Trophoblast cell (in vitro differentiated cells and primary cell): ENCODE measurements at regions not wholly inside any gene's neighbourhood (a gene's known extent, or its start where the extent isn't known, plus 50 kb on each side); places are given as distances from the start of the nearest gene placed in this dataset.

Experiments
- DNase-seq, 2 donors: peaks; one replicate each; pipeline ENCODE4 v3.0.0-alpha.2; 2016
- H2AFZ ChIP-seq: 2 replicates; pipeline ENCODE4 v1.6.1; 2013; ENCODE audit warnings: low read length, moderate library complexity, mild to moderate bottlenecking; ENCODE audit not compliant: insufficient read depth, poor library complexity
- H2AK5ac ChIP-seq: 2 replicates; pipeline ENCODE4 v1.6.1; 2013; ENCODE audit warnings: mild to moderate bottlenecking, low read length
- H2BK120ac ChIP-seq: 2 replicates; pipeline ENCODE4 v1.6.1; 2013; ENCODE audit warnings: low read length, mild to moderate bottlenecking, moderate library complexity; ENCODE audit not compliant: insufficient read depth, poor library complexity
- H2BK12ac ChIP-seq: 2 replicates; pipeline ENCODE4 v1.6.1; 2013; ENCODE audit warnings: mild to moderate bottlenecking, low read length, moderate library complexity
- H2BK5ac ChIP-seq: 2 replicates; pipeline ENCODE4 v1.6.1; 2013; ENCODE audit warnings: low read length, low read depth, moderate library complexity, mild to moderate bottlenecking; ENCODE audit not compliant: poor library complexity
- H3K14ac ChIP-seq: 2 replicates; pipeline ENCODE4 v1.6.1; 2013; ENCODE audit warnings: mild to moderate bottlenecking, low read length
- H3K18ac ChIP-seq: 2 replicates; pipeline ENCODE4 v1.6.1; 2013; ENCODE audit warnings: mild to moderate bottlenecking, low read length
- H3K23ac ChIP-seq: 2 replicates; pipeline ENCODE4 v1.6.1; 2013; ENCODE audit warnings: low read length
- H3K27ac ChIP-seq: 2 replicates; pipeline ENCODE4 v1.5.1; 2013; ENCODE audit warnings: low read depth, mild to moderate bottlenecking, inconsistent platforms, low read length, moderate library complexity
- H3K27me3 ChIP-seq: 2 replicates; pipeline ENCODE4 v1.6.1; 2013; ENCODE audit warnings: inconsistent platforms, mild to moderate bottlenecking, low read length, moderate library complexity; ENCODE audit not compliant: insufficient read depth
- H3K36me3 ChIP-seq, 2 experiments: 1 replicate in 1 of 2; 2 replicates in 1 of 2; pipeline ENCODE4 v1.6.1; 2013; ENCODE audit warnings: low read length in 2 of 2, mild to moderate bottlenecking in 2 of 2, moderate library complexity in 1 of 2; ENCODE audit not compliant: insufficient read depth in 2 of 2, control insufficient read depth in 1 of 2
- H3K4ac ChIP-seq: 2 replicates; pipeline ENCODE4 v1.6.1; 2013; ENCODE audit warnings: low read depth, mild to moderate bottlenecking, low read length, moderate library complexity
- H3K4me1 ChIP-seq, 2 experiments: 1 replicate in 1 of 2; 2 replicates in 1 of 2; pipeline ENCODE4 v1.6.1; 2013; ENCODE audit warnings: low read length in 2 of 2, mild to moderate bottlenecking in 2 of 2, moderate library complexity in 1 of 2; ENCODE audit not compliant: insufficient read depth in 2 of 2, control insufficient read depth in 1 of 2
- H3K4me2 ChIP-seq: 2 replicates; pipeline ENCODE4 v1.6.1; 2013; ENCODE audit warnings: inconsistent platforms, mild to moderate bottlenecking, low read length, moderate library complexity
- H3K4me3 ChIP-seq: 2 replicates; pipeline ENCODE4 v1.5.1; 2013; ENCODE audit warnings: mild to moderate bottlenecking, low read depth, low read length, inconsistent platforms
- H3K79me1 ChIP-seq: one replicate; pipeline ENCODE4 v1.6.1; 2013; ENCODE audit warnings: low read length
- H3K79me2 ChIP-seq: 2 replicates; pipeline ENCODE4 v1.6.1; 2013; ENCODE audit warnings: low read length, mild to moderate bottlenecking; ENCODE audit not compliant: control insufficient read depth, insufficient read depth, poor library complexity
- H3K9ac ChIP-seq: 2 replicates; pipeline ENCODE4 v1.6.1; 2013; ENCODE audit warnings: mild to moderate bottlenecking, low read length
- H3K9me3 ChIP-seq: 2 replicates; pipeline ENCODE4 v1.6.1; 2013; ENCODE audit warnings: low read depth, mild to moderate bottlenecking, control low read depth, inconsistent platforms, low read length; ENCODE audit not compliant: insufficient read depth
- H4K12ac ChIP-seq: 2 replicates; pipeline ENCODE4 v1.6.1; 2013; ENCODE audit warnings: low read depth, mild to moderate bottlenecking, low read length, moderate library complexity
- H4K8ac ChIP-seq: 2 replicates; pipeline ENCODE4 v1.6.1; 2013; ENCODE audit warnings: low read depth, mild to moderate bottlenecking, low read length, moderate library complexity
- H4K91ac ChIP-seq: one replicate; pipeline ENCODE4 v1.6.1; 2013; ENCODE audit warnings: low read depth, mild to moderate bottlenecking, low read length, moderate library complexity
- WGBS: extraction: QIAGEN DNeasy Blood & Tissue Kit; methylation state at CpG from one replicate; pipeline ENCODE4 v1.1.7; 2013; ENCODE audit warnings: missing lambda C conversion rate; ENCODE audit not compliant: insufficient read length, insufficient coverage; ENCODE audit errors: extremely low coverage; 5-methylcytosine and 5-hydroxymethylcytosine counted together

DNA sequence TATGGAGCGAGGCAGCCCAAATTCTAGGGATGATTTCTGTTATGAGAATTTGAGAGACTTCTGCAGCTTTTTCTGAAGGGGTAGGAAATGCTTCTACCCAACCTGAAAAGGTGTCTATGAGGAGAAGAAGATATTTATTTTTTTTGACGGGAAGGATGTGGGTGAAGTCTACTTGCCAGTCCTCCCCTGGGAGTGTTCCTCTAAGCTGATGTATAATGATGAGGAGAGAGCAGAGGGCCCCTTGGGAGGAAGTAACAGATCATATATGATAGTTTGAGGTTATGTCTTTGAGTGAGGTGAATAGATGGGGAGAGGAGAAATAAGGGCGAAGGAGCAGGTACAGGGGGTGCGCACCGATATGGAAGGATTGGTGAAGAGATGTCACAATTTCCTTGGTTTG lies 910.6 kb upstream of the SLITRK5 start:
- Histone ChIP-seq H3K9ac (no peak overlapping the region), H2BK5ac (no peak overlapping the region), H3K79me1 (no peaks in the 10 kb centered on the region), H3K4me2 (no peak overlapping the region), H2BK120ac (no peak overlapping the region), H3K27me3 (peaks cover 2% of the 10 kb centered on the region), H4K12ac (no peak overlapping the region), H3K27ac (no peak overlapping the region), H3K79me2 (no peaks in the 10 kb centered on the region), H3K4me3 (no peak overlapping the region), H3K18ac (no peak overlapping the region), H2AK5ac (no peak overlapping the region), H4K91ac (no peak overlapping the region), H2AFZ (no peak overlapping the region), H3K14ac (no peak overlapping the region), H3K4me1 (peaks cover 0 to 2% of the 10 kb centered on the region in 2 experiments), H3K36me3 (no peaks in the 10 kb centered on the region), H3K4ac (no peak overlapping the region), H3K9me3 (peaks cover 2% of the 10 kb centered on the region), H2BK12ac (no peak overlapping the region), H4K8ac (no peak overlapping the region), H3K23ac (no peak overlapping the region)
- no CpG with 5 or more reads among the region's 5 CpGs for WGBS
- no peak for DNase-seq

DNA sequence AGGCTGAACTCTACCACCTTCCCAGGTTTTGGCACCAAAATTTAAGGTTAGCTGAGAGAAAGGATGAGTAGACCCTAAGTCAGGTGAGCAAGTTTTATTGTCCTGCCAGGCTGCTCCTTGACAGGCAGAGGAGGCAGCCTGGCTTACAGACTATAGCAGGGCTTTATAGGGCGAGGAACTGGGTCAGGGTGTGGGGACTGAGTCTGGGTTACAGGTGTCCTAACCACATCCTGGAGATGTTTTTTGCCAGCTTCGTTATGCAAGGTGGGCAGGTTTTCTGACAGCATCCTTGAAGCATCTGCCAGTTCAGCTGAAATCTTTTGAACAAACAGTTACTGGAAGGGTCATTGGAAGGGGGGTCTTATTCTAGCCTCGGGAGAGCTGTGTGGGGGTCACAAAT lies 905.7 kb upstream of the SLITRK5 start:
- no peak overlapping the region for H3K14ac ChIP-seq
- H3K9me3 ChIP-seq: peaks cover 2% of the 10 kb centered on the region
- WGBS: no CpG with 5 or more reads among the region's 3 CpGs
- H2AFZ ChIP-seq: no peak overlapping the region
- H4K8ac ChIP-seq: no peak overlapping the region
- H3K18ac ChIP-seq: no peak overlapping the region
- H3K79me1 ChIP-seq: no peaks in the 10 kb centered on the region
- H4K12ac ChIP-seq: no peak overlapping the region
- no peak overlapping the region for H2BK120ac ChIP-seq
- no peaks in the 10 kb centered on the region for H3K4me1 ChIP-seq
- H4K91ac ChIP-seq: no peak overlapping the region
- H3K4me2 ChIP-seq: no peak overlapping the region
- H3K23ac ChIP-seq: no peak overlapping the region
- H3K4ac ChIP-seq: no peak overlapping the region
- no peak overlapping the region for H2BK12ac ChIP-seq
- no peaks in the 10 kb centered on the region for H3K36me3 ChIP-seq
- H3K79me2 ChIP-seq: no peaks in the 10 kb centered on the region
- no peak for DNase-seq
- H3K27ac ChIP-seq: no peak overlapping the region
- no peak overlapping the region for H2AK5ac ChIP-seq
- H3K27me3 ChIP-seq: peaks cover 2% of the 10 kb centered on the region
- no peak overlapping the region for H2BK5ac ChIP-seq
- no peak overlapping the region for H3K9ac ChIP-seq
- no peak overlapping the region for H3K4me3 ChIP-seq

DNA sequence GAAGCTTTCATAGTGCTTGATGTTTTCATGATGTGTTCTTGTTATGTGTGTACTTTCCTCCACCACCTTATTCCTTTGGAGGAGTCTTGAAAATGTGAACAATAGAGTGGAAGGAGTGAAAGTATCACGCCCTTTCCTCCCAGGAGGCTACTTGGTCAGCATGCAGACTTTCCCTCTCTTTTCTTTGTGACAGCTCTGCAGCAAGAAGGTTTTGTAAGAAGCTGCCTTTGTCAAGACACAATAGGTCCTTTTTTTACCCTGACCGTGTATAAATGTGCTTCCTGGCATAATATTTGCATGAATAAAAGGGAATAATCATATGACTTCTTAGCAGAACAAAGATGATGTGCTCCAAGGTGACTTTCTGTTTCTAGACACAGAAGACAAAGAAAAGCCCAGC lies 882.6 kb upstream of the SLITRK5 start:
- no peak overlapping the region for H4K8ac ChIP-seq
- no CpG with 5 or more reads among the region's 2 CpGs for WGBS
- no peak overlapping the region for H3K4me2 ChIP-seq
- no peak overlapping the region for H3K27ac ChIP-seq
- H3K4me3 ChIP-seq: no peak overlapping the region
- no peak overlapping the region for H2AFZ ChIP-seq
- H2BK5ac ChIP-seq: no peak overlapping the region
- no peak overlapping the region for H3K18ac ChIP-seq
- H3K9me3 ChIP-seq: no peaks in the 10 kb centered on the region
- no peaks in the 10 kb centered on the region for H3K27me3 ChIP-seq
- no peaks in the 10 kb centered on the region for H3K36me3 ChIP-seq
- H2BK12ac ChIP-seq: no peak overlapping the region
- no peak overlapping the region for H2AK5ac ChIP-seq
- no peak overlapping the region for H4K91ac ChIP-seq
- H3K79me2 ChIP-seq: no peaks in the 10 kb centered on the region
- DNase-seq: no peak
- H3K23ac ChIP-seq: no peak overlapping the region
- H3K4me1 ChIP-seq: no peaks in the 10 kb centered on the region
- H4K12ac ChIP-seq: no peak overlapping the region
- H3K4ac ChIP-seq: no peak overlapping the region
- H3K9ac ChIP-seq: no peak overlapping the region
- no peak overlapping the region for H3K14ac ChIP-seq
- H3K79me1 ChIP-seq: no peaks in the 10 kb centered on the region
- no peak overlapping the region for H2BK120ac ChIP-seq

DNA sequence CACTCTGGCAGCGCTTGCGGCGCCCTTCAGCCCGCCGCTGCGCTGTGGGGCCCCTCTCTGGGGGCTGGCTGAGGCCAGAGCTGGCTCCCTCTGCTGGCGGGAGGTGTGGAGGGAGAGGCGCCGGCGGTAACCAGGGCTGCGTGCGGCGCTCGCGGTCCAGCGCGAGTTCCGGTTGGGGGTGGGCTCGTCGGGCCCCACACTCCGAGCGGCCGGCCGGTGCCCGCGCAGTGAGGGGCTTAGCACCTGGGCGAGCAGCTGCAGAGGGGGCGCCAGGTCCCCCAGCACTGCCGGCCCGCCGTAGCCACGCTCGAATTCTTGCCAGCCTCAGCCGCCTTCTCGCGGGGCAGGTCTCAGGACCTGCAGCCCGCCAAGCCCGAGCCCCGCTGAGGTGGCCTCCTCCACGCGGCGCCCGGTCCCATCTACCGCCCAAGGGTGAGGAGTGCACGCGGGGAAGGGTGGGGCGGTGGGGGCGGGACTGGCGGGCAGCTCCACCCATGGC lies 879.0 kb upstream of the SLITRK5 start:
- Histone ChIP-seq H3K79me2 (no peaks in the 10 kb centered on the region), H4K91ac (no peak overlapping the region), H3K14ac (no peak overlapping the region), H2BK12ac (no peak overlapping the region), H4K8ac (no peak overlapping the region), H3K4ac (no peak overlapping the region), H3K9ac (no peak overlapping the region), H3K23ac (no peak overlapping the region), H3K27ac (no peak overlapping the region), H2BK120ac (no peak overlapping the region), H3K9me3 (no peaks in the 10 kb centered on the region), H3K4me2 (no peak overlapping the region), H3K79me1 (no peaks in the 10 kb centered on the region), H3K18ac (no peak overlapping the region), H4K12ac (no peak overlapping the region), H3K4me3 (no peak overlapping the region), H3K36me3 (no peaks in the 10 kb centered on the region), H2AK5ac (no peak overlapping the region), H2AFZ (no peak overlapping the region), H3K27me3 (no peaks in the 10 kb centered on the region), H3K4me1 (no peaks in the 10 kb centered on the region), H2BK5ac (no peak overlapping the region)
- WGBS: no CpG with 5 or more reads among the region's 49 CpGs
- no peak for DNase-seq
